Fibroblast of villous mesenchyme (primary cell): ENCODE measurements at regions not wholly inside any gene's neighbourhood (a gene's known extent, or its start where the extent isn't known, plus 50 kb on each side); places are given as distances from the start of the nearest gene placed in this dataset.
"Not testable (repeated sequence)": the region's sequence is repeated elsewhere in the genome, so short reads cannot be mapped to it uniquely, and the experiment has no call there.

Experiments used
- DNase-seq: peaks from one replicate; pipeline ENCODE4 v3.0.0-alpha.2; 2010; ENCODE audit warnings: low read depth
- H3K4me3 ChIP-seq: 2 replicates; pipeline ENCODE4 v1.5.1; 2011; ENCODE audit warnings: low read depth, mild to moderate bottlenecking, low read length
- CTCF ChIP-seq: IDR thresholded peaks from 2 replicates; pipeline ENCODE4 v1.5.1; 2012; ENCODE audit warnings: low read depth, mild to moderate bottlenecking, low read length; ENCODE audit not compliant: insufficient read depth

DNA sequence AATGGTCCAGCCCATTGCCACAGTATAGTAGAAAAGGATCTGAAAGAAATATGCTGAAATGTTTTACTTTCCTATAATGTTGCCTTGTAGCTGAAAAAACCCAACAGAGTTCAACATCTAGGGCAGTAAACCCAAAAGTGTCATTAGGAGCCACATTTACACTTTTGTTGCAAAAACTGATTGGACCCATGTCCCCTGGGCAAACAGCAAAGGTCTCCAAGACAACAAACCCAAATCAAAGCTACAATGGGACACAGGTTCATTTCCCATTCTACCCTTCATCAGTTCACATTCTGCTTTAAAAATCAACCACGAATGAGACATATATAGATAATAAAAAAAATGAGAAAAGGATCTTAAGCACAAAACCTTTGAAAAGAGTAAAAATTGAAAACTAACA lies 744.8 kb downstream of the PCDH17 start:
- TF ChIP-seq CTCF: no peak
- H3K4me3 ChIP-seq: no peak overlapping the region

GRCh38 chr13:58376775-58377174 lies 745.2 kb downstream of the PCDH17 start:
- H3K4me3 ChIP-seq: no peak overlapping the region
- DNase-seq: no peak
- TF ChIP-seq CTCF: no peak

More for the DNA sequence above, 744.8 kb downstream of the PCDH17 start:
- no peak for DNase-seq

GRCh38 chr13:58379221-58379620 lies 747.7 kb downstream of the PCDH17 start:
- no peak for TF ChIP-seq CTCF
- DNase-seq: no peak
- H3K4me3 ChIP-seq: no peak overlapping the region

- DNase-seq, H3K4me3 ChIP-seq: not testable (repeated sequence)
These were observed 753.8 kb downstream of the PCDH17 start for GRCh38 chr13:58385336-58385735.

GRCh38 chr13:58397596-58398387 lies 766.2 kb downstream of the PCDH17 start:
- DNase-seq: no peak
- H3K4me3 ChIP-seq: no peak overlapping the region
- no peak for TF ChIP-seq CTCF

DNA sequence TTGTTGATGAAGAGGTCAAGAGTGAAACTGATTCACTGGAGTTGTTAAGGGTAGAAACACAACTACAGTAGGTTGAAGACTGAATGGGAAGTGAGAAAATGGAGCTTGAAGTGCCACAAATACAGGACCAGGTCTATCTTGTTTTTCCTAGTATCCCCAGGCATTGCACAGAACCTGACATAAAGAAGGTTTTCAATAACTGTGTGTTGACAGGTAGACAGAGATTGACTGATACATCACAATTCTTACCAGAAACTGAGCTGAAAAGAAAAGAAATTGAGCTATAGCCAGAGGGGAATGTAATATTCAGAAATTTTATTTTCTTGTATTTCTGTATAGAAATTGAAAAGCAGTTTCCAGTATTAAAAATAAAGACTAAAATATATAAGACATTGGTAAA lies 767.7 kb downstream of the PCDH17 start:
- TF ChIP-seq CTCF: no peak
- no peak for DNase-seq
- no peak overlapping the region for H3K4me3 ChIP-seq

- no peak for DNase-seq
- no peak for TF ChIP-seq CTCF
- no peak overlapping the region for H3K4me3 ChIP-seq
These were observed 775.0 kb downstream of the PCDH17 start for GRCh38 chr13:58406545-58406944.
